MM.1S (cell line): ENCODE measurements at regions not wholly inside any gene's neighbourhood (a gene's known extent, or its start where the extent isn't known, plus 50 kb on each side); places are given as distances from the start of the nearest gene placed in this dataset.
"Not testable (repeated sequence)": the region's sequence is repeated elsewhere in the genome, so short reads cannot be mapped to it uniquely, and the experiment has no call there.

ENCODE experiments used
- DNase-seq: peaks from one replicate; pipeline ENCODE4 v3.0.0-alpha.2; 2015
- H2AFZ ChIP-seq: fragments of 300-600 bp; sonication (generic); 2 replicates; pipeline ENCODE4 v1.6.0; 2016; ENCODE audit warnings: antibody characterized with exemption, low read length
- H3F3A ChIP-seq: fragments of 300-600 bp; sonication (generic); 2 replicates; pipeline ENCODE4 v1.6.1; 2016; ENCODE audit warnings: mild to moderate bottlenecking, antibody characterized with exemption, low read length, moderate library complexity, mixed read lengths; ENCODE audit not compliant: insufficient read depth
- H3K27ac ChIP-seq: fragments of 300-600 bp; sonication (generic); 2 replicates; pipeline ENCODE4 v1.5.1; 2016; ENCODE audit warnings: mild to moderate bottlenecking, low read length
- H3K27me3 ChIP-seq: fragments of 300-600 bp; sonication (generic); replicated peaks from 2 replicates; pipeline ENCODE4 v1.6.0; 2016; ENCODE audit warnings: low read length; ENCODE audit not compliant: insufficient read depth
- H3K36me3 ChIP-seq: fragments of 300-600 bp; sonication (generic); replicated peaks from 2 replicates; pipeline ENCODE4 v1.6.1; 2016; ENCODE audit warnings: mild to moderate bottlenecking, low read length, mixed read lengths; ENCODE audit not compliant: insufficient read depth
- H3K4me1 ChIP-seq: fragments of 300-600 bp; sonication (generic); 2 replicates; pipeline ENCODE4 v1.6.1; 2016; ENCODE audit warnings: low read length, mixed read lengths
- H3K4me2 ChIP-seq: fragments of 300-600 bp; sonication (generic); 2 replicates; pipeline ENCODE4 v1.6.0; 2016; ENCODE audit warnings: low read depth, low read length
- H3K4me3 ChIP-seq: fragments of 300-600 bp; sonication (generic); 2 replicates; pipeline ENCODE4 v1.5.1; 2016; ENCODE audit warnings: low read length, mixed read lengths
- H3K79me2 ChIP-seq: fragments of 300-600 bp; sonication (generic); 2 replicates; pipeline ENCODE4 v1.6.1; 2016; ENCODE audit warnings: mixed run types, low read length, mixed read lengths
- H3K9ac ChIP-seq: fragments of 300-600 bp; sonication (generic); 2 replicates; pipeline ENCODE4 v1.6.1; 2016; ENCODE audit warnings: low read length, mixed read lengths
- H3K9me2 ChIP-seq: fragments of 300-600 bp; sonication (generic); replicated peaks from 2 replicates; pipeline ENCODE4 v1.6.1; 2016; ENCODE audit warnings: mild to moderate bottlenecking, low read length, mixed read lengths; ENCODE audit not compliant: insufficient read depth
- H3K9me3 ChIP-seq: fragments of 300-600 bp; sonication (generic); replicated peaks from 2 replicates; pipeline ENCODE4 v1.6.1; 2016; ENCODE audit warnings: mild to moderate bottlenecking, low read length, mixed read lengths; ENCODE audit not compliant: insufficient read depth
- H4K20me1 ChIP-seq: fragments of 300-600 bp; sonication (generic); 2 replicates; pipeline ENCODE4 v1.6.1; 2016; ENCODE audit warnings: mild to moderate bottlenecking, low read length, moderate library complexity, mixed read lengths; ENCODE audit not compliant: insufficient read depth
- CTCF ChIP-seq: fragments of 300-600 bp; sonication (generic); IDR thresholded peaks from 2 replicates; pipeline ENCODE4 v1.5.1; 2016; ENCODE audit warnings: antibody characterized with exemption, low read length, mixed read lengths
- EZH2 ChIP-seq: fragments of 300-600 bp; sonication (generic); optimal IDR thresholded peaks from 2 replicates; pipeline ENCODE3; 2017; ENCODE audit warnings: low read depth, mild to moderate bottlenecking, antibody characterized with exemption, low read length, mixed read lengths
- EZH2phosphoT487 ChIP-seq: fragments of 300-600 bp; sonication (generic); IDR thresholded peaks from 2 replicates; pipeline ENCODE4 v1.6.1; 2018; ENCODE audit warnings: antibody characterized with exemption, low read length

GRCh38 chr17:27038676-27039075 lies 255.2 kb upstream of the WSB1 start:
- no peak for DNase-seq
- H3K9me2 ChIP-seq, result no peaks in the 10 kb centered on the region
- H3K4me2 ChIP-seq, result no peak overlapping the region
- H3F3A ChIP-seq, result no peaks in the 10 kb centered on the region
- no peaks in the 10 kb centered on the region for H4K20me1 ChIP-seq
- H3K4me3 ChIP-seq, result no peak overlapping the region
- H3K9ac ChIP-seq, result no peak overlapping the region
- H3K9me3 ChIP-seq, result no peaks in the 10 kb centered on the region
- no peaks in the 10 kb centered on the region for H3K36me3 ChIP-seq
- H3K27ac ChIP-seq, result no peak overlapping the region
- no peaks in the 10 kb centered on the region for H3K4me1 ChIP-seq
- H3K79me2 ChIP-seq, result no peaks in the 10 kb centered on the region
- H3K27me3 ChIP-seq, result no peaks in the 10 kb centered on the region
- TF ChIP-seq CTCF, result peak; percentile 9; the same call in 1 of the 2 replicates
- no peak for TF ChIP-seq EZH2
- no peak overlapping the region for H2AFZ ChIP-seq

DNA sequence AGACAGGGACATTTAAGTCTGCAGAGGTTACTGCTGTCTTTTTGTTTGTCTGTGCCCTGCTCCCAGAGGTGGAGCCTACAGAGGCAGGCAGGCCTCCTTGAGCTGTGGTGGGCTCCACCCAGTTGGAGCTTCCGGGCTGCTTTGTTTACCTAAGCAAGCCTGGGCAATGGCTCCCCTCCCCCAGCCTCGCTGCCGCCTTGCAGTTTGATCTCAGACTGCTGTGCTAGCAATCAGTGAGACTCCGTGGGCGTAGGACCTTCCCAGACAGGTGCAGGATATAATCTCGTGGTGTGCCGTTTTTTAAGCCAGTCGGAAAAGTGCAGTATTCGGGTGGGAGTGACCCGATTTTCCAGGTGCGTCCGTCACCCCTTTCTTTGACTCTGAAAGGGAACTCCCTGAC lies 248.9 kb upstream of the WSB1 start:
- not testable (repeated sequence) for H3K27me3 ChIP-seq, H3K36me3 ChIP-seq, H3K4me1 ChIP-seq, H4K20me1 ChIP-seq, H3K79me2 ChIP-seq, H3K9me2 ChIP-seq, H3F3A ChIP-seq, H3K9ac ChIP-seq, H3K9me3 ChIP-seq, H3K27ac ChIP-seq
- peak; percentile 54 for DNase-seq
- Histone ChIP-seq H3K4me3 (peak overlapping the region; percentile 34), H3K4me2 (peak overlapping the region; percentile 45; the same call in 1 of the 2 replicates), H2AFZ (0 out of 2 replicates have a peak overlapping the region, but pooled peaks have one; percentile 44)

DNA sequence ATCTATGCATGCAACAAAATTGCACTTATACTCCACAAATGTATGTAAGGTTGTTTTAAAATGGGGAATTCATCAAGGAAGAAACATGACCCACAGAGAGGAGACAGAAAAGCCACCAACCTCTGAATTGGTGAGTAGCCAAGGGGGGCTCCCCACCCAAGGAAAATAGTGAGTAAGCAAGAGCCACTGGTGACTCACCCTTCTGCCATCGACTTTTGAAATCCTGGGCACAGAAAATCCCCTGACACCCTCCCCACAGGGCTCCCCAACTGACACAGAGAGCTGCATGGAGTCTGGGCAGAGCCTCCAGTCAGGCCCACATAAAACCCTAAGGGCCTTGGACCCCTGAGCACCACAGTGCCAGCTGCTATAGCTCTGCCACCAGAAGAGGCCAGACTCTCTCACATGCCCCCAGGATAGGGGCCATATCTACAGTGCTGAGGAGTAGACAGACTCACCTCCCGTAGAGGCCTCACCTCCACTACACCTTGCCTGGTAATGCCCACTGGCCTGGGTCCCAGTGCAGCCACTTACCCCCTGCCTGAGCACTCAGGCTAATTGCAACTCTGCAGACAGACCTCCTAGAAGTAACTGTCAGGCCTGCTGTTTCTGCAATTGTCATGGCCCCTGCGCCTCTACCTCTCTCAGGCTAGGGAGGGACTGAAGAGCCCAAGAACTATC lies 244.7 kb upstream of the WSB1 start:
- Histone ChIP-seq H3K27me3 (no peaks in the 10 kb centered on the region), H3F3A (no peaks in the 10 kb centered on the region), H3K27ac (no peak overlapping the region), H3K9me2 (no peaks in the 10 kb centered on the region), H4K20me1 (no peaks in the 10 kb centered on the region), H2AFZ (no peak overlapping the region), H3K4me3 (no peak overlapping the region), H3K9ac (no peak overlapping the region), H3K4me1 (no peaks in the 10 kb centered on the region), H3K9me3 (no peaks in the 10 kb centered on the region), H3K79me2 (no peaks in the 10 kb centered on the region), H3K36me3 (no peaks in the 10 kb centered on the region), H3K4me2 (no peak overlapping the region)
- DNase-seq, result no peak
- TF ChIP-seq EZH2 (no peak), CTCF (no peak), EZH2phosphoT487 (no peak)

DNA sequence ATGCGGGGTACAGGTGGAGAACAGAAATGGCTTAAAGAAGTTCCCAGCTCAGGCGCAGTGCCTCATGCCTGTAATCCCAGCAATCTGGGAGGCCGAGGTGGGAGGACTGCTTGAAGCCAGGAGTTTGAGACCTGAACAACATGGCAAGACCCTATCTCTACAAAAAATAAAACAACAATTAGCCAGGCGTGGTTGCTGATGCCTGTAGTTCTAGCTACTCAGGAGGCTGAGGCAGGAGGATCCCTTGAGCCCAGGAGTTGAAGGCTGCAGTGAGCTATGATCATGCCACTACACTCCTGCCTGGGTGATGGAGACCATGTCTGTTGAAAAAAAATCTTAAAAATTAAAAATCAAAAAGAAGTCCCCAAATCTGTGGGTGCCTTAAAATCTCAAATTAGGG lies 228.3 kb upstream of the WSB1 start:
- DNase-seq, result no peak
- Histone ChIP-seq H3K4me2 (no peak overlapping the region), H4K20me1 (no peaks in the 10 kb centered on the region), H2AFZ (no peak overlapping the region), H3K9me3 (no peaks in the 10 kb centered on the region), H3K9ac (no peak overlapping the region), H3K9me2 (no peaks in the 10 kb centered on the region), H3K4me3 (no peak overlapping the region), H3K4me1 (no peaks in the 10 kb centered on the region), H3K27ac (no peak overlapping the region), H3K79me2 (no peaks in the 10 kb centered on the region), H3K27me3 (no peaks in the 10 kb centered on the region), H3K36me3 (no peaks in the 10 kb centered on the region), H3F3A (no peaks in the 10 kb centered on the region)
- TF ChIP-seq EZH2phosphoT487 (no peak), EZH2 (no peak), CTCF (no peak)
